GM23338 (cell line): ENCODE measurements at regions not wholly inside any gene's neighbourhood (a gene's known extent, or its start where the extent isn't known, plus 50 kb on each side); places are given as distances from the start of the nearest gene placed in this dataset.

Experiments
- ATAC-seq: fragments of 200-7000 bp; cut with Tn5 transposase; 3 replicates; pipeline ENCODE4 v1.9.1; 2020
- DNase-seq: peaks from one replicate; pipeline ENCODE4 v3.0.0-alpha.2; 2015; ENCODE audit warnings: low spot score
- H2AFZ ChIP-seq: fragments of 200-600 bp; sonication (generic); 2 replicates; pipeline ENCODE4 v1.8.0; 2016; ENCODE audit warnings: antibody characterized with exemption, mild to moderate bottlenecking, moderate library complexity
- H3F3A ChIP-seq: fragments of 200-600 bp; sonication (generic); replicated peaks from 2 replicates; pipeline ENCODE4 v1.8.0; 2017; ENCODE audit warnings: antibody characterized with exemption, mixed run types, low read depth
- H3K27ac ChIP-seq: fragments of 200-600 bp; sonication (generic); 2 replicates; pipeline ENCODE4 v1.6.1; 2016; ENCODE audit warnings: low read depth
- H3K27me3 ChIP-seq: fragments of 200-600 bp; sonication (generic); 2 replicates; pipeline ENCODE4 v1.8.0; 2016; ENCODE audit warnings: mild to moderate bottlenecking, mixed run types, moderate library complexity; ENCODE audit not compliant: insufficient read depth
- H3K36me3 ChIP-seq: fragments of 200-600 bp; sonication (generic); 2 replicates; pipeline ENCODE4 v1.8.0; 2016; ENCODE audit warnings: mild to moderate bottlenecking; ENCODE audit not compliant: insufficient read depth
- H3K4me1 ChIP-seq: fragments of 200-600 bp; sonication (generic); 2 replicates; pipeline ENCODE4 v1.8.0; 2016; ENCODE audit warnings: mild to moderate bottlenecking, moderate library complexity; ENCODE audit not compliant: insufficient read depth
- H3K4me2 ChIP-seq: fragments of 200-600 bp; sonication (generic); 2 replicates; pipeline ENCODE4 v1.7.1; 2017; ENCODE audit warnings: mixed run types
- H3K4me3 ChIP-seq: fragments of 200-600 bp; sonication (generic); 2 replicates; pipeline ENCODE4 v1.6.1; 2016; ENCODE audit warnings: mixed run types
- H3K79me2 ChIP-seq: fragments of 200-600 bp; sonication (generic); replicated peaks from 2 replicates; pipeline ENCODE4 v1.8.0; 2017; ENCODE audit warnings: mild to moderate bottlenecking; ENCODE audit not compliant: insufficient read depth
- H3K9me2 ChIP-seq: fragments of 200-600 bp; sonication (generic); 2 replicates; pipeline ENCODE4 v1.8.0; 2017; ENCODE audit not compliant: insufficient read depth
- H4K20me1 ChIP-seq: fragments of 200-600 bp; sonication (generic); replicated peaks from 2 replicates; pipeline ENCODE4 v1.8.0; 2017; ENCODE audit warnings: mild to moderate bottlenecking; ENCODE audit not compliant: insufficient read depth
- H3K27ac Mint-ChIP-seq: 2 replicates; pipeline ENCODE4 v1.8.0; 2020; ENCODE audit warnings: inconsistent platforms, mild to moderate bottlenecking, moderate library complexity, mixed read lengths
- H3K27me3 Mint-ChIP-seq: 3 replicates; pipeline ENCODE4 v1.8.0; 2022; ENCODE audit warnings: low read depth, mild to moderate bottlenecking, moderate library complexity, mixed read lengths, inconsistent platforms; ENCODE audit not compliant: insufficient read depth, poor library complexity
- H3K36me3 Mint-ChIP-seq: 3 replicates; pipeline ENCODE4 v1.8.0; 2021; ENCODE audit warnings: low read depth, mild to moderate bottlenecking, inconsistent platforms, moderate library complexity, mixed read lengths
- H3K4me1 Mint-ChIP-seq: 3 replicates; pipeline ENCODE4 v1.8.0; 2020; ENCODE audit warnings: mild to moderate bottlenecking, inconsistent platforms, mixed read lengths
- H3K4me3 Mint-ChIP-seq: 3 replicates; pipeline ENCODE4 v1.8.0; 2021; ENCODE audit warnings: moderate library complexity, mild to moderate bottlenecking, inconsistent platforms, mixed read lengths
- H3K9me3 Mint-ChIP-seq: 3 replicates; pipeline ENCODE4 v1.8.0; 2020; ENCODE audit warnings: moderate library complexity, mild to moderate bottlenecking, inconsistent platforms, mixed read lengths
- CREB1 ChIP-seq: fragments of 250-450 bp; sonication (Bioruptor Pico); IDR thresholded peaks from 2 replicates; pipeline ENCODE4 v1.5.0; 2020; ENCODE audit warnings: low read depth, mild to moderate bottlenecking, moderate library complexity
- EZH2 ChIP-seq: fragments of 200-600 bp; sonication (generic); IDR thresholded peaks from one replicate; pipeline ENCODE4 v1.8.0; 2017; ENCODE audit warnings: antibody characterized with exemption, mild to moderate bottlenecking, low read depth; ENCODE audit not compliant: unreplicated experiment
- EZH2phosphoT487 ChIP-seq: fragments of 200-600 bp; sonication (generic); IDR thresholded peaks from one replicate; pipeline ENCODE4 v1.8.1; 2018; ENCODE audit warnings: antibody characterized with exemption; ENCODE audit not compliant: unreplicated experiment
- JUNB ChIP-seq: IDR thresholded peaks from one replicate; pipeline ENCODE4 v1.6.1; 2016; ENCODE audit warnings: antibody characterized with exemption; ENCODE audit not compliant: unreplicated experiment
- NANOG ChIP-seq: IDR thresholded peaks from 2 replicates; pipeline ENCODE4 v1.6.1; 2016; ENCODE audit warnings: antibody characterized with exemption, borderline replicate concordance
- POLR2AphosphoS5 ChIP-seq: IDR thresholded peaks from 2 replicates; pipeline ENCODE4 v1.6.1; 2016; ENCODE audit warnings: antibody characterized with exemption, low read depth
- STAT1 ChIP-seq: IDR thresholded peaks from one replicate; pipeline ENCODE4 v1.6.1; 2016; ENCODE audit warnings: antibody characterized with exemption; ENCODE audit not compliant: unreplicated experiment
- ZNF114 ChIP-seq: fragments of 250-450 bp; sonication (Bioruptor Pico); IDR thresholded peaks from 2 replicates; pipeline ENCODE4 v1.5.0; 2020; ENCODE audit warnings: mild to moderate bottlenecking, moderate library complexity
- ZNF331 ChIP-seq: fragments of 250-450 bp; sonication (Bioruptor Pico); IDR thresholded peaks from 2 replicates; pipeline ENCODE4 v1.5.0; 2020; ENCODE audit warnings: low read depth, mild to moderate bottlenecking, moderate library complexity
- TF ChIP-seq, protein P1 (sequence below): fragments of 250-450 bp; sonication (Bioruptor Pico); IDR thresholded peaks from 2 replicates; pipeline ENCODE4 v1.5.0; 2020; ENCODE audit warnings: mild to moderate bottlenecking, moderate library complexity
- TF ChIP-seq, protein P2 (sequence below), 2 experiments: fragments of 200-600 bp in 1 of 2; sonication (generic) in 1 of 2; conservative IDR thresholded peaks; 2 replicates each; pipeline versions ENCODE4 v1.5.1 to v1.6.1; 2016 to 2017; ENCODE audit warnings: antibody characterized with exemption in 2 of 2, low read depth in 2 of 2, mild to moderate bottlenecking in 2 of 2, moderate library complexity in 1 of 2
- TF ChIP-seq, protein P3 (sequence below): IDR thresholded peaks from 2 replicates; pipeline ENCODE4 v1.6.1; 2016; ENCODE audit warnings: antibody characterized with exemption
- TF ChIP-seq, protein P4 (sequence below): IDR thresholded peaks from one replicate; pipeline ENCODE4 v1.6.1; 2018; ENCODE audit warnings: antibody characterized with exemption; ENCODE audit not compliant: unreplicated experiment

DNA sequence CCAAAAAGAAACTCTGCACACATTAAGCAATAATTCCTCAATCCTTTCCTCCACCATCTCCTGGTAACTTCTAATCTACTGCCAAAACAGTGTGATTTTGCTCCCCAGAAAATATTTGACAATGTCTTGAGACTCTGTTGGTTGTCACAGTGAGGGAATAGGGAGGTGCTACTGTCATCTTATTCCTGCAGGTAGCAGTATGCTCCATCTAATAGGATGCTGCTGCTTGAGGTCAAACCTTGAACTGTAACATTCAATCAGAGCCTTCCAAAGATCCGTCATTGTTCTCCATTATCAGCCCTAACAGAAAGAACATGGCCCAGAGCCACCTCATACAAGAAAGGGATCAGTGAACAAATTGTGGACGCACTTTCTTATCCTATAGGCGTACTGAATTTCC lies 514.7 kb upstream of the GRIN3A start:
- Histone ChIP-seq H3K27me3 (no peaks in the 10 kb centered on the region), H3K9me2 (no peaks in the 10 kb centered on the region), H3K79me2 (no peaks in the 10 kb centered on the region), H3F3A (no peaks in the 10 kb centered on the region), H4K20me1 (no peaks in the 10 kb centered on the region), H3K36me3 (peaks cover 14% of the 10 kb centered on the region; the same call in 1 of the 2 replicates), H2AFZ (no peak overlapping the region), H3K27ac (no peak overlapping the region), H3K4me3 (no peak overlapping the region), H3K4me2 (no peak overlapping the region), H3K4me1 (no peaks in the 10 kb centered on the region)
- TF ChIP-seq CREB1 (CRISPR knock-in tag) (no peak), NANOG (no peak), STAT1 (no peak), POLR2AphosphoS5 (no peak), EZH2 (no peak), ZNF114 (CRISPR knock-in tag) (no peak), EZH2phosphoT487 (no peak), ZNF331 (CRISPR knock-in tag) (no peak), JUNB (no peak)
- TF ChIP-seq, protein P1, sequence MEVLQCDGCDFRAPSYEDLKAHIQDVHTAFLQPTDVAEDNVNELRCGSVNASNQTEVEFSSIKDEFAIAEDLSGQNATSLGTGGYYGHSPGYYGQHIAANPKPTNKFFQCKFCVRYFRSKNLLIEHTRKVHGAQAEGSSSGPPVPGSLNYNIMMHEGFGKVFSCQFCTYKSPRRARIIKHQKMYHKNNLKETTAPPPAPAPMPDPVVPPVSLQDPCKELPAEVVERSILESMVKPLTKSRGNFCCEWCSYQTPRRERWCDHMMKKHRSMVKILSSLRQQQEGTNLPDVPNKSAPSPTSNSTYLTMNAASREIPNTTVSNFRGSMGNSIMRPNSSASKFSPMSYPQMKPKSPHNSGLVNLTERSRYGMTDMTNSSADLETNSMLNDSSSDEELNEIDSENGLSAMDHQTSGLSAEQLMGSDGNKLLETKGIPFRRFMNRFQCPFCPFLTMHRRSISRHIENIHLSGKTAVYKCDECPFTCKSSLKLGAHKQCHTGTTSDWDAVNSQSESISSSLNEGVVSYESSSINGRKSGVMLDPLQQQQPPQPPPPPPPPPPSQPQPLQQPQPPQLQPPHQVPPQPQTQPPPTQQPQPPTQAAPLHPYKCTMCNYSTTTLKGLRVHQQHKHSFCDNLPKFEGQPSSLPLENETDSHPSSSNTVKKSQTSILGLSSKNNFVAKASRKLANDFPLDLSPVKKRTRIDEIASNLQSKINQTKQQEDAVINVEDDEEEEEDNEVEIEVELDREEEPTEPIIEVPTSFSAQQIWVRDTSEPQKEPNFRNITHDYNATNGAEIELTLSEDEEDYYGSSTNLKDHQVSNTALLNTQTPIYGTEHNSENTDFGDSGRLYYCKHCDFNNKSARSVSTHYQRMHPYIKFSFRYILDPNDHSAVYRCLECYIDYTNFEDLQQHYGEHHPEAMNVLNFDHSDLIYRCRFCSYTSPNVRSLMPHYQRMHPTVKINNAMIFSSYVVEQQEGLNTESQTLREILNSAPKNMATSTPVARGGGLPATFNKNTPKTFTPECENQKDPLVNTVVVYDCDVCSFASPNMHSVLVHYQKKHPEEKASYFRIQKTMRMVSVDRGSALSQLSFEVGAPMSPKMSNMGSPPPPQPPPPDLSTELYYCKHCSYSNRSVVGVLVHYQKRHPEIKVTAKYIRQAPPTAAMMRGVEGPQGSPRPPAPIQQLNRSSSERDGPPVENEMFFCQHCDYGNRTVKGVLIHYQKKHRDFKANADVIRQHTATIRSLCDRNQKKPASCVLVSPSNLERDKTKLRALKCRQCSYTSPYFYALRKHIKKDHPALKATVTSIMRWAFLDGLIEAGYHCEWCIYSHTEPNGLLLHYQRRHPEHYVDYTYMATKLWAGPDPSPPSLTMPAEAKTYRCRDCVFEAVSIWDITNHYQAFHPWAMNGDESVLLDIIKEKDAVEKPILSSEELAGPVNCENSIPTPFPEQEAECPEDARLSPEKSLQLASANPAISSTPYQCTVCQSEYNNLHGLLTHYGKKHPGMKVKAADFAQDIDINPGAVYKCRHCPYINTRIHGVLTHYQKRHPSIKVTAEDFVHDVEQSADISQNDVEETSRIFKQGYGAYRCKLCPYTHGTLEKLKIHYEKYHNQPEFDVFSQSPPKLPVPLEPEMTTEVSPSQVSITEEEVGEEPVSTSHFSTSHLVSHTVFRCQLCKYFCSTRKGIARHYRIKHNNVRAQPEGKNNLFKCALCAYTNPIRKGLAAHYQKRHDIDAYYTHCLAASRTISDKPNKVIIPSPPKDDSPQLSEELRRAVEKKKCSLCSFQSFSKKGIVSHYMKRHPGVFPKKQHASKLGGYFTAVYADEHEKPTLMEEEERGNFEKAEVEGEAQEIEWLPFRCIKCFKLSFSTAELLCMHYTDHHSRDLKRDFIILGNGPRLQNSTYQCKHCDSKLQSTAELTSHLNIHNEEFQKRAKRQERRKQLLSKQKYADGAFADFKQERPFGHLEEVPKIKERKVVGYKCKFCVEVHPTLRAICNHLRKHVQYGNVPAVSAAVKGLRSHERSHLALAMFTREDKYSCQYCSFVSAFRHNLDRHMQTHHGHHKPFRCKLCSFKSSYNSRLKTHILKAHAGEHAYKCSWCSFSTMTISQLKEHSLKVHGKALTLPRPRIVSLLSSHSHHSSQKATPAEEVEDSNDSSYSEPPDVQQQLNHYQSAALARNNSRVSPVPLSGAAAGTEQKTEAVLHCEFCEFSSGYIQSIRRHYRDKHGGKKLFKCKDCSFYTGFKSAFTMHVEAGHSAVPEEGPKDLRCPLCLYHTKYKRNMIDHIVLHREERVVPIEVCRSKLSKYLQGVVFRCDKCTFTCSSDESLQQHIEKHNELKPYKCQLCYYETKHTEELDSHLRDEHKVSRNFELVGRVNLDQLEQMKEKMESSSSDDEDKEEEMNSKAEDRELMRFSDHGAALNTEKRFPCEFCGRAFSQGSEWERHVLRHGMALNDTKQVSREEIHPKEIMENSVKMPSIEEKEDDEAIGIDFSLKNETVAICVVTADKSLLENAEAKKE (CRISPR knock-in tag), result no peak
- TF ChIP-seq, protein P2, sequence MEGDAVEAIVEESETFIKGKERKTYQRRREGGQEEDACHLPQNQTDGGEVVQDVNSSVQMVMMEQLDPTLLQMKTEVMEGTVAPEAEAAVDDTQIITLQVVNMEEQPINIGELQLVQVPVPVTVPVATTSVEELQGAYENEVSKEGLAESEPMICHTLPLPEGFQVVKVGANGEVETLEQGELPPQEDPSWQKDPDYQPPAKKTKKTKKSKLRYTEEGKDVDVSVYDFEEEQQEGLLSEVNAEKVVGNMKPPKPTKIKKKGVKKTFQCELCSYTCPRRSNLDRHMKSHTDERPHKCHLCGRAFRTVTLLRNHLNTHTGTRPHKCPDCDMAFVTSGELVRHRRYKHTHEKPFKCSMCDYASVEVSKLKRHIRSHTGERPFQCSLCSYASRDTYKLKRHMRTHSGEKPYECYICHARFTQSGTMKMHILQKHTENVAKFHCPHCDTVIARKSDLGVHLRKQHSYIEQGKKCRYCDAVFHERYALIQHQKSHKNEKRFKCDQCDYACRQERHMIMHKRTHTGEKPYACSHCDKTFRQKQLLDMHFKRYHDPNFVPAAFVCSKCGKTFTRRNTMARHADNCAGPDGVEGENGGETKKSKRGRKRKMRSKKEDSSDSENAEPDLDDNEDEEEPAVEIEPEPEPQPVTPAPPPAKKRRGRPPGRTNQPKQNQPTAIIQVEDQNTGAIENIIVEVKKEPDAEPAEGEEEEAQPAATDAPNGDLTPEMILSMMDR (conservative IDR thresholded peaks at IDR 0.05; ENCODE audit: low read depth in 2 of 2), result no peak
- TF ChIP-seq, protein P3, sequence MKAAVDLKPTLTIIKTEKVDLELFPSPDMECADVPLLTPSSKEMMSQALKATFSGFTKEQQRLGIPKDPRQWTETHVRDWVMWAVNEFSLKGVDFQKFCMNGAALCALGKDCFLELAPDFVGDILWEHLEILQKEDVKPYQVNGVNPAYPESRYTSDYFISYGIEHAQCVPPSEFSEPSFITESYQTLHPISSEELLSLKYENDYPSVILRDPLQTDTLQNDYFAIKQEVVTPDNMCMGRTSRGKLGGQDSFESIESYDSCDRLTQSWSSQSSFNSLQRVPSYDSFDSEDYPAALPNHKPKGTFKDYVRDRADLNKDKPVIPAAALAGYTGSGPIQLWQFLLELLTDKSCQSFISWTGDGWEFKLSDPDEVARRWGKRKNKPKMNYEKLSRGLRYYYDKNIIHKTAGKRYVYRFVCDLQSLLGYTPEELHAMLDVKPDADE, result no peak
- TF ChIP-seq, protein P4, sequence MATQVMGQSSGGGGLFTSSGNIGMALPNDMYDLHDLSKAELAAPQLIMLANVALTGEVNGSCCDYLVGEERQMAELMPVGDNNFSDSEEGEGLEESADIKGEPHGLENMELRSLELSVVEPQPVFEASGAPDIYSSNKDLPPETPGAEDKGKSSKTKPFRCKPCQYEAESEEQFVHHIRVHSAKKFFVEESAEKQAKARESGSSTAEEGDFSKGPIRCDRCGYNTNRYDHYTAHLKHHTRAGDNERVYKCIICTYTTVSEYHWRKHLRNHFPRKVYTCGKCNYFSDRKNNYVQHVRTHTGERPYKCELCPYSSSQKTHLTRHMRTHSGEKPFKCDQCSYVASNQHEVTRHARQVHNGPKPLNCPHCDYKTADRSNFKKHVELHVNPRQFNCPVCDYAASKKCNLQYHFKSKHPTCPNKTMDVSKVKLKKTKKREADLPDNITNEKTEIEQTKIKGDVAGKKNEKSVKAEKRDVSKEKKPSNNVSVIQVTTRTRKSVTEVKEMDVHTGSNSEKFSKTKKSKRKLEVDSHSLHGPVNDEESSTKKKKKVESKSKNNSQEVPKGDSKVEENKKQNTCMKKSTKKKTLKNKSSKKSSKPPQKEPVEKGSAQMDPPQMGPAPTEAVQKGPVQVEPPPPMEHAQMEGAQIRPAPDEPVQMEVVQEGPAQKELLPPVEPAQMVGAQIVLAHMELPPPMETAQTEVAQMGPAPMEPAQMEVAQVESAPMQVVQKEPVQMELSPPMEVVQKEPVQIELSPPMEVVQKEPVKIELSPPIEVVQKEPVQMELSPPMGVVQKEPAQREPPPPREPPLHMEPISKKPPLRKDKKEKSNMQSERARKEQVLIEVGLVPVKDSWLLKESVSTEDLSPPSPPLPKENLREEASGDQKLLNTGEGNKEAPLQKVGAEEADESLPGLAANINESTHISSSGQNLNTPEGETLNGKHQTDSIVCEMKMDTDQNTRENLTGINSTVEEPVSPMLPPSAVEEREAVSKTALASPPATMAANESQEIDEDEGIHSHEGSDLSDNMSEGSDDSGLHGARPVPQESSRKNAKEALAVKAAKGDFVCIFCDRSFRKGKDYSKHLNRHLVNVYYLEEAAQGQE, result no peak
- Mint-ChIP-seq H3K9me3 (peaks cover 94% of the 10 kb centered on the region), H3K4me1 (no peaks in the 10 kb centered on the region), H3K27me3 (no peaks in the 10 kb centered on the region), H3K36me3 (peaks cover 33% of the 10 kb centered on the region), H3K27ac (no peak overlapping the region), H3K4me3 (no peak overlapping the region)
- no peak for DNase-seq
- no peak for ATAC-seq
